ENCODE measurements at regions not wholly inside any gene's neighbourhood (a gene's known extent, or its start where the extent isn't known, plus 50 kb on each side); places are given as distances from the start of the nearest gene placed in this dataset.

DNA sequence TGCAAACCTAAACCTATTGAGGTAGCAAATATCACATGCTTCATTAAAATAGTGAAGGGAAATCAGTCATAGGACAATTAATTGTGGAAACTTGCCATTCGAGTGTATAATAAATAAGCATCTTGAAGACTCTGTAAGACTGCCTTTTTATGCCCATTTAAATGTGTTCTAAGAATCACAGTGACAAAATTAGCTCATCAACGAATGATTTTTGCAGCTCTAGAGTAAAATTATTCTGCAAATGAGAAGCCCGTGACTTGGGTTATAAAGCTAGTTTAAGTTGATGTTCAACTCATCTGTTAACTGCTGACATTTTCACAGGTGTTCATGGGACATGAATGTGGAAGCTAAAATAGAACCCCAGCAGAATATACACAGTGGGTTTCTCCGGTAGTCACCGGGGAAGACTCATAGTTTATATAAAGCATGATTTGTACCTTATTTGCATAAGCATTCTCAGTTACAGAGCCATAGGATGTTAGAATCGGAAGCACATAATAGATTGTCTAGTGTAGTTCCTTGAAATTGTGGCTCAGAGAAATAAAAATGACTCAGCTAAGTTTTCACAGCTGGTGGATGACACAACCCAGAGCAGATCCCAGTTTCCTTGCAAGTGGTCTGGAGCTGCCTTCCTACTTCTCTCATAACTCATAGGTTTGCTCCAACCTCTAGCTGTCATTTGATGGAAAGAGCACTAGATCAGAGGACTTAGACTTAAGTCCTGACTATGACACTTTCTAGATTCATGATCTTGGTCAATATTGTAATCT lies 107.3 kb downstream of the UCHL5 start:
- no peak for DNase-seq

DNA sequence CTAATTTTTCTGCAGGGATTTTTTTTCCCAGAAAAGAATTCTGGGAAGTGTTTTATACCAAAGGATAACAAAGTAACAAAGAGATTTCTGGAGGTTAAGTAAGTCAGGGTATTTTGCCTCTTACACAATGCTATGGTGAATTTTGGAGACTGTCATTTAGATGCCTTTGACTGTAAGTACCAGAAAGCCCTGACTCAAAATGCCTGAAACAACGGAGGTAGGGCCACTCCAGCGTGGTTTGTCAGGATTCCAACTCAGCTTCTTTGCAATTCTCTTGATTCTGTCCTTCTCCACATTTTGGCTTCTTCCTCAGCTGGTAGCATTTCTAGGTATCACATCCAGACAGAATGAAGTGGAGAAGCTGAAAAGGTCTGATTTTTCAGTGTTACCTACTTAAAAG lies 106.5 kb downstream of the UCHL5 start:
- DNase-seq, result no peak

DNA sequence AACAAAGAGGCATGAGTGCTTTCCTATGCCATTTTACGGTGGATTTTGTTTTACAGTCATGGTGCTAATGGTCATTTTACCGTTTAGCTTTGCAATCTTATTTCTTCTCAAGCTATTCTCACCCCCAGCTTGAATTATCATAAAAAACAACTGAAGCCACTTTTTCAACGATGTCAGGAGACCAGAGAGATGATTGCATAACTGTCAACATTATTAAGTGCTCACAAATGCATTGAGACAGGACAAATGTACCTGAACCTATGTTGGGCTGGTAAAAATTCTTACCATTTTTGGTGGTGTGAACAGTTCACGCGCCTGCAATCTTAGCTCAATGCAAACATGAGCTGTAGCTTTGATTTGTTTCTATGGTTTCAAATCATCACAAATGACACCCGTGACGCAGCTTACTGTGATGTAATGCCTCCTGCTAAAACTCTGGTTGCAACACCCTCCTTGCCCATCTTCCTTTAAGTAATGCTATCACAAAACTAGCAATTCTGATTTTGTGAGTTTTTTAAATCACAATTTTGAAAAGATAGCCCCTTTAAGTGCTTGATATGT lies 104.4 kb downstream of the UCHL5 start:
- DNase-seq, result no peak

DNA sequence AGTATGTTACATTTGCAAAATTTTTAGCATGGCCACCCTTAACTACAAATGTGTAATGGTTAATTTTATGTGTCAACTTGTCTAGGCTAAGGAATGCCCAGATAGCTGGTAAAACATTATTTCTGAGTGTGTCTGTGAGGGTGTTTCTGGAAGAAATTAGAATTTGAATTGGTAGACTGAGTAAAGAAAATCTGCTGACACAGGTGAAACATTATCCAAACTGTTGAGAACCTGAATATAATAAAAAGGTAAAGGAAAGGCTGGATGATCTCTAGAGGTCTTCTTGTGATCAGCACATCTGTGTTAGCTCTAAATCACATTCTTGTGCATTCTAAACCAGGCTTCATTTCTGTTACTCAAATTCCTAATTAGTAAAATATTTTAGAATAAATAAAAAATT lies 100.8 kb downstream of the UCHL5 start:
- DNase-seq, result no peak

DNA sequence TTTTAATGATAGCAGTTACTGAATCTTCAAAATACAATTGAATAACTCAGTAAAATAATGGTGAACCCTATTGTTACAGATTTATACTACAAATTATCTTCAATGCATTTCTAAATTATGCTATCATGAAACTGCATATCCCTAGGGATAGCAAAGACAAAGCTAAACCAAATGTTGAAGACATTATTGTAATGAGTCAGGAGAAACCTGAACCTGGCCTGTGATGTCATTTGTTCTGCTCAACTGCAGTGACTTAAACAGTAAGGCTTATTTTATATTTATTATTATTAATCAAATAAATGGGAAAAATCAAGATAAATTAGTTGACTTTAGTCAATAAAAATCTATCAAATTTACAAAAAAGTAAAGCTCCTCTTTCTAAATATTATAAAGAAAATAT lies 100.3 kb downstream of the UCHL5 start:
- DNase-seq, result no peak

DNA sequence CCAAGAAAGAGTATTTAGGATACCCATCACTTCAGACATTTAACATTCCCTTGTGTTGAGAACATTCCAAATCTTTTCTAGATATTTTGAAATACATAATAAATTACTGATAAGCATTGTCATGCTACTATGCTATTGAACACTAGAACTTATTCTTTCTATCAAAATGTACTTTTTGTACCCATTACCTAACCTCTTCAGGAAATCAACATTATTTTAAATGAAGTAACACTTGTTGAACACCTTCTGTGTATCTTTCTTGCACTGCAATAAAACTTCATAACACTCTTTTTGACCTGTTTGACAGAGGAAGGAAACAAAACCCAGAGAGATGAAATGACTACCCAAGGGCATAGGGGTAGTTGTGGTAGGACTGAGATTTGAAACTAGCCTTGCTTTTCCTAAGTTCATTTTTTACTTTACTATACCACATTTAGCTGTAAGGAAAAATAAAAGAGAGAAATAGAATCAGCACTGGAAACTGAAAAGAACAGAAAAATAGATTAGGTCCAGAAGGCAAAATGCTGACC lies 99.4 kb downstream of the UCHL5 start:
- no peak for DNase-seq

Measured in NCI-H446 treated with DMSO at 0.1 percent for 48 hours (cell line).